NCI-H526 treated with DMSO at 0.1 percent for 48 hours (cell line): ENCODE measurements at regions not wholly inside any gene's neighbourhood (a gene's known extent, or its start where the extent isn't known, plus 50 kb on each side); places are given as distances from the start of the nearest gene placed in this dataset.
A peak's percentile ranks its signal among the peaks of the same experiment; 100 is the strongest.
"Not testable (repeated sequence)": the region's sequence is repeated elsewhere in the genome, so short reads cannot be mapped to it uniquely, and the experiment has no call there.

ENCODE experiments used
- DNase-seq: peaks from one replicate; lab custom pipeline; 2025; lab: John Stamatoyannopoulos, UW

GRCh38 chr2:52698408-52698807 is 1069.2 kb upstream of the CHAC2 start:
- no peak for DNase-seq

- DNase-seq = no peak
Observed at GRCh38 chr2:52697690-52698089, 1069.9 kb upstream of the CHAC2 start.

GRCh38 chr2:52695731-52696130 is 1071.9 kb upstream of the CHAC2 start:
- DNase-seq = no peak

- no peak for DNase-seq
Observed at GRCh38 chr2:52686935-52687334, 1080.7 kb upstream of the CHAC2 start.

- DNase-seq = no peak
Observed at GRCh38 chr2:52676056-52676455, 1091.5 kb upstream of the CHAC2 start.

- no peak for DNase-seq
Observed at GRCh38 chr2:52668724-52669123, 1098.9 kb upstream of the CHAC2 start.

- no peak for DNase-seq
Observed at GRCh38 chr2:52659546-52659945, 1108.1 kb upstream of the CHAC2 start.

GRCh38 chr2:52658598-52658997 is 1109.0 kb upstream of the CHAC2 start:
- DNase-seq = no peak

GRCh38 chr2:52639692-52640091 is 1127.9 kb upstream of the CHAC2 start:
- no peak for DNase-seq

GRCh38 chr2:52632543-52632942 is 1135.1 kb upstream of the CHAC2 start:
- DNase-seq = no peak

- no peak for DNase-seq
Observed at GRCh38 chr2:52629944-52630343, 1137.7 kb upstream of the CHAC2 start.

GRCh38 chr2:52629531-52629930 is 1138.1 kb upstream of the CHAC2 start:
- no peak for DNase-seq

GRCh38 chr2:52622266-52622665 is 1145.3 kb upstream of the CHAC2 start:
- DNase-seq = no peak

- DNase-seq = no peak
Observed at GRCh38 chr2:52613064-52613463, 1154.5 kb upstream of the CHAC2 start.

GRCh38 chr2:52611759-52612158 is 1155.8 kb upstream of the CHAC2 start:
- DNase-seq = peak; percentile 64

- no peak for DNase-seq
Observed at GRCh38 chr2:52608030-52608429, 1159.6 kb upstream of the CHAC2 start.

GRCh38 chr2:52597346-52597745 is 1170.3 kb upstream of the CHAC2 start:
- DNase-seq = no peak

GRCh38 chr2:52594026-52594425 is 1173.6 kb upstream of the CHAC2 start:
- no peak for DNase-seq

GRCh38 chr2:52584071-52584470 is 1183.5 kb upstream of the CHAC2 start:
- DNase-seq = not testable (repeated sequence)

GRCh38 chr2:52572469-52572894 is 1195.1 kb upstream of the CHAC2 start:
- no peak for DNase-seq

GRCh38 chr2:52571380-52572347 is 1195.9 kb upstream of the CHAC2 start:
- no peak for DNase-seq

GRCh38 chr2:52570716-52571115 is 1196.9 kb upstream of the CHAC2 start:
- no peak for DNase-seq

- DNase-seq = no peak
Observed at GRCh38 chr2:52563151-52563550, 1204.5 kb upstream of the CHAC2 start.

GRCh38 chr2:52558265-52558664 is 1209.3 kb upstream of the CHAC2 start:
- DNase-seq = no peak
